ENCODE measurements at regions not wholly inside any gene's neighbourhood (a gene's known extent, or its start where the extent isn't known, plus 50 kb on each side); places are given as distances from the start of the nearest gene placed in this dataset.

DNA sequence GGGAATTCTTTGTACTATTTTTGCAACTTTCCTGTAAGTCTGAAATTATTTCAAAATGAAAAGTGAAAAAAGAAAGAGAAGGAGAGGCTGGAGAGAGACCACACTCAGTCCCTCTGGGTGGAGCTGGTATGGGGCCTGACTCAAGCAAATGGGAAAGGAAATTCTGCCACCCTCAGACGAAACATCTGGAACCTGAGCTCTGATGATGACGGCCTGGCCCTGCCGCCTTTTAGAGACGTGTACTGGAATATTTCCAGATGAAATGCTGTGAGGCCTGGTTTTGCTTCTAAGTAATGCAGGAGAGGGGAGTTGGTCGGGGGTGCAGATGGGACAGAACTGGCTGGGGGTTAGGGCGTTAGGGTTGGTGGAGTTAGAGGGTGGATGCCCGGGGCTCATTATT lies 57.4 kb upstream of the GLI2 start:
- TF ChIP-seq, protein P1, sequence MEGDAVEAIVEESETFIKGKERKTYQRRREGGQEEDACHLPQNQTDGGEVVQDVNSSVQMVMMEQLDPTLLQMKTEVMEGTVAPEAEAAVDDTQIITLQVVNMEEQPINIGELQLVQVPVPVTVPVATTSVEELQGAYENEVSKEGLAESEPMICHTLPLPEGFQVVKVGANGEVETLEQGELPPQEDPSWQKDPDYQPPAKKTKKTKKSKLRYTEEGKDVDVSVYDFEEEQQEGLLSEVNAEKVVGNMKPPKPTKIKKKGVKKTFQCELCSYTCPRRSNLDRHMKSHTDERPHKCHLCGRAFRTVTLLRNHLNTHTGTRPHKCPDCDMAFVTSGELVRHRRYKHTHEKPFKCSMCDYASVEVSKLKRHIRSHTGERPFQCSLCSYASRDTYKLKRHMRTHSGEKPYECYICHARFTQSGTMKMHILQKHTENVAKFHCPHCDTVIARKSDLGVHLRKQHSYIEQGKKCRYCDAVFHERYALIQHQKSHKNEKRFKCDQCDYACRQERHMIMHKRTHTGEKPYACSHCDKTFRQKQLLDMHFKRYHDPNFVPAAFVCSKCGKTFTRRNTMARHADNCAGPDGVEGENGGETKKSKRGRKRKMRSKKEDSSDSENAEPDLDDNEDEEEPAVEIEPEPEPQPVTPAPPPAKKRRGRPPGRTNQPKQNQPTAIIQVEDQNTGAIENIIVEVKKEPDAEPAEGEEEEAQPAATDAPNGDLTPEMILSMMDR (IDR thresholded peaks at IDR 0.05): no peak
- TF ChIP-seq POLR2A (IDR thresholded peaks at IDR 0.05): no peak
